SK-N-SH (cell line): ENCODE measurements at regions not wholly inside any gene's neighbourhood (a gene's known extent, or its start where the extent isn't known, plus 50 kb on each side); places are given as distances from the start of the nearest gene placed in this dataset.

Experiments
- CTCF ChIA-PET: fragments of 300-600, 350-600 bp; formaldehyde crosslinking; extraction: SDS; loops from one replicate; lab custom pipeline; 2021; lab: Yijun Ruan, JAX
- POLR2A ChIA-PET: fragments of 350-600 bp; sonication (Branson Sonifier 250); formaldehyde crosslinking; extraction: SDS; loops from one replicate; lab custom pipeline; 2020; ENCODE audit warnings: antibody characterized with exemption, inconsistent platforms; lab: Yijun Ruan, JAX
- DNase-seq: peaks from one replicate; pipeline ENCODE4 v3.0.0; 2012
- H2AFZ ChIP-seq: fragments of 200-600 bp; sonication (generic); 2 replicates; pipeline ENCODE4 v1.8.1; 2016; ENCODE audit warnings: antibody characterized with exemption, mild to moderate bottlenecking, low read depth
- H3F3A ChIP-seq: fragments of 200-600 bp; sonication (generic); replicated peaks from 2 replicates; pipeline ENCODE3; 2016; ENCODE audit warnings: antibody characterized with exemption, mild to moderate bottlenecking; ENCODE audit not compliant: insufficient read depth
- H3K27ac ChIP-seq, 2 experiments: fragments of 200-500 bp in 1 of 2; fragments of 200-600 bp in 1 of 2; sonication (Bioruptor generic) in 1 of 2; sonication (generic), shearing (Covaris generic) in 1 of 2; 2 replicates each; pipeline versions ENCODE4 v1.5.1 to v1.6.1; 2014 to 2016; ENCODE audit warnings: low read depth in 2 of 2, inconsistent platforms in 1 of 2, low read length in 1 of 2, mild to moderate bottlenecking in 1 of 2, mixed read lengths in 1 of 2
- H3K27me3 ChIP-seq: fragments of 200-600 bp; sonication (generic), shearing (Covaris generic); 2 replicates; pipeline ENCODE4 v1.6.1; 2016; ENCODE audit warnings: mixed run types; ENCODE audit not compliant: insufficient read depth
- H3K36me3 ChIP-seq, 2 experiments: fragments of 200-500 bp in 1 of 2; fragments of 200-600 bp in 1 of 2; sonication (Bioruptor generic) in 1 of 2; sonication (generic) in 1 of 2; replicated peaks in 1 of 2; 2 replicates each; pipeline versions ENCODE3 to v1.5.1; 2014 to 2016; ENCODE audit warnings: low read length in 1 of 2, mild to moderate bottlenecking in 1 of 2; ENCODE audit not compliant: insufficient read depth in 2 of 2, control insufficient read depth in 1 of 2
- H3K4me1 ChIP-seq, 2 experiments: fragments of 200-500 bp in 1 of 2; fragments of 200-600 bp in 1 of 2; sonication (Bioruptor generic) in 1 of 2; sonication (generic), shearing (Covaris generic) in 1 of 2; 2 replicates each; pipeline versions ENCODE4 v1.5.1 to v1.6.1; 2014 to 2016; ENCODE audit warnings: low read depth in 1 of 2, low read length in 1 of 2, mixed run types in 1 of 2; ENCODE audit not compliant: insufficient read depth in 2 of 2, control insufficient read depth in 1 of 2
- H3K4me2 ChIP-seq: fragments of 200-600 bp; sonication (generic), shearing (Covaris generic); 2 replicates; pipeline ENCODE4 v1.6.1; 2017; ENCODE audit warnings: mixed run types
- H3K4me3 ChIP-seq, 2 experiments: fragments of 200-500 bp in 1 of 2; fragments of 200-600 bp in 1 of 2; sonication (Bioruptor generic) in 1 of 2; sonication (generic), shearing (Covaris generic) in 1 of 2; 2 replicates each; pipeline versions ENCODE4 v1.5.1 to v1.8.1; 2014 to 2016; ENCODE audit warnings: low read depth in 2 of 2, inconsistent platforms in 1 of 2, low read length in 1 of 2, mild to moderate bottlenecking in 1 of 2, mixed read lengths in 1 of 2, moderate library complexity in 1 of 2
- H3K79me2 ChIP-seq: fragments of 200-600 bp; sonication (generic); 2 replicates; pipeline ENCODE4 v1.8.1; 2017; ENCODE audit warnings: mild to moderate bottlenecking; ENCODE audit not compliant: insufficient read depth
- H3K9ac ChIP-seq: fragments of 200-600 bp; sonication (generic); 2 replicates; pipeline ENCODE4 v1.6.1; 2017; ENCODE audit warnings: mixed run types
- H3K9me2 ChIP-seq: fragments of 200-600 bp; sonication (generic); 2 replicates; pipeline ENCODE4 v1.6.1; 2017; ENCODE audit warnings: mixed run types
- H3K9me3 ChIP-seq: fragments of 200-600 bp; sonication (generic); 2 replicates; pipeline ENCODE4 v1.6.1; 2017; ENCODE audit warnings: mixed run types, mild to moderate bottlenecking, moderate library complexity
- H4K20me1 ChIP-seq: fragments of 200-600 bp; sonication (generic); 2 replicates; pipeline ENCODE4 v1.6.1; 2017; ENCODE audit warnings: mild to moderate bottlenecking, mixed run types; ENCODE audit not compliant: insufficient read depth
- CHD2 ChIP-seq: fragments of 150-350 bp; IDR thresholded peaks from 2 replicates; pipeline ENCODE4 v1.6.1; 2018; ENCODE audit warnings: low read length; ENCODE audit not compliant: partially characterized antibody
- ELF1 ChIP-seq: IDR thresholded peaks from 2 replicates; pipeline ENCODE4 v1.4.0; 2012
- EP300 ChIP-seq, 2 experiments: IDR thresholded peaks; 2 replicates each; pipeline versions ENCODE4 v1.4.0 to v1.6.1; 2012; ENCODE audit warnings: borderline replicate concordance in 1 of 2, low read depth in 1 of 2, low read length in 1 of 2
- FOXJ3 ChIP-seq: sonication (generic); formaldehyde crosslinking; IDR thresholded peaks from 2 replicates; pipeline ENCODE4 v1.5.1; 2020; ENCODE audit warnings: mild to moderate bottlenecking, missing genetic modification reagents
- FOXM1 ChIP-seq: IDR thresholded peaks from 2 replicates; pipeline ENCODE4 v1.4.0; 2012; ENCODE audit warnings: low read depth, mild to moderate bottlenecking
- GATA2 ChIP-seq: sonication (generic); formaldehyde crosslinking; IDR thresholded peaks from 2 replicates; pipeline ENCODE4 v1.5.0; 2020; ENCODE audit warnings: mild to moderate bottlenecking, missing genetic modification reagents
- MAX ChIP-seq: IDR thresholded peaks from 2 replicates; pipeline ENCODE4 v1.4.0; 2012; ENCODE audit warnings: low read depth
- NFIC ChIP-seq: IDR thresholded peaks from 2 replicates; pipeline ENCODE4 v1.4.0; 2012; ENCODE audit warnings: borderline replicate concordance
- PBX3 ChIP-seq: IDR thresholded peaks from 2 replicates; pipeline ENCODE4; 2012
- POLR2AphosphoS5 ChIP-seq: IDR thresholded peaks from 2 replicates; pipeline ENCODE4 v1.6.1; 2012; ENCODE audit warnings: low read depth, low read length
- RCOR1 ChIP-seq: fragments of 150-350 bp; IDR thresholded peaks from 2 replicates; pipeline ENCODE4 v1.6.1; 2017; ENCODE audit warnings: antibody characterized with exemption, low read length
- RXRA ChIP-seq: IDR thresholded peaks from 2 replicates; pipeline ENCODE4 v1.4.0; 2012; ENCODE audit warnings: low read depth, mild to moderate bottlenecking, borderline replicate concordance
- SIN3A ChIP-seq: IDR thresholded peaks from 2 replicates; pipeline ENCODE4 v1.6.1; 2012; ENCODE audit warnings: low read depth, mild to moderate bottlenecking, low read length, moderate library complexity, borderline replicate concordance
- SMC3 ChIP-seq: IDR thresholded peaks from 2 replicates; pipeline ENCODE4 v1.6.1; 2012; ENCODE audit warnings: low read depth, low read length, improper control_type of control experiment
- TAF1 ChIP-seq: IDR thresholded peaks from 2 replicates; pipeline ENCODE4 v1.6.1; 2012; ENCODE audit warnings: low read depth, mild to moderate bottlenecking, low read length, moderate library complexity, borderline replicate concordance
- TCF12 ChIP-seq: IDR thresholded peaks from 2 replicates; pipeline ENCODE4 v1.4.0; 2012
- TEAD4 ChIP-seq: IDR thresholded peaks from 2 replicates; pipeline ENCODE4 v1.4.0; 2012; ENCODE audit warnings: mild to moderate bottlenecking, borderline replicate concordance; ENCODE audit not compliant: insufficient read depth
- USF2 ChIP-seq: fragments of 150-350 bp; IDR thresholded peaks from 2 replicates; pipeline ENCODE4 v1.6.1; 2017; ENCODE audit warnings: antibody characterized with exemption, low read length, low read depth, borderline replicate concordance
- WGBS: methylation state at CpG from one replicate; pipeline ENCODE4 v1.1.6; 2017; ENCODE audit warnings: low lambda C conversion rate; 5-methylcytosine and 5-hydroxymethylcytosine counted together
- TF ChIP-seq, protein P1 (sequence below): IDR thresholded peaks from 2 replicates; pipeline ENCODE4 v1.6.1; 2012; ENCODE audit warnings: mild to moderate bottlenecking, low read depth, low read length, moderate library complexity
- TF ChIP-seq, protein P2 (sequence below): fragments of 150-350 bp; IDR thresholded peaks from 2 replicates; pipeline ENCODE4 v1.6.1; 2016; ENCODE audit warnings: mild to moderate bottlenecking, low read depth, low read length

DNA sequence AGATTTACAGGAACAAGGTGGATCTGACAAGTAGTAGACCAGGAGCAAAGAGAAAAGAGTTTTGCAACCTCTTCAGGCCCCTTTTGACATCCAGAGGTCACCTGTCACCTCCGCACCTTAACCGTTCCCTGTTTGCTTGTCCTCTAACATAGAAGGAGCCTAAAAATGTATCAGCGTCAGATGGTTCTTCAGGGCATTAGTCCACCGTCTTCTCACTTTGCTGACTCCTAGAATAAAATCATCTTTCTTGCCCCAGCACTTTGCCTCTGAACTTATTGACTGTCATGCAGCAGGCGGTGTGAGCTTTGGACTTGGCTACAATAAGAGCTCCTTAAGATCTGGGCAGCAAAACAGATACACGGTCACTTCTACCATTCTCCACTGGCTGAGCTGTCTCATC is 339.7 kb upstream of the B3GAT1 start:
- TF ChIP-seq SMC3, result no peak
- no peak for TF ChIP-seq POLR2AphosphoS5
- no peak for TF ChIP-seq NFIC
- TF ChIP-seq USF2, result no peak
- no peak for TF ChIP-seq MAX
- no peak for TF ChIP-seq CHD2
- TF ChIP-seq ELF1, result no peak
- TF ChIP-seq FOXM1, result no peak
- TF ChIP-seq TEAD4, result no peak
- no peak overlapping the region for H3K27ac ChIP-seq
- no peaks in the 10 kb centered on the region for H4K20me1 ChIP-seq
- H3K4me1 ChIP-seq, result no peaks in the 10 kb centered on the region
- H2AFZ ChIP-seq, result no peak overlapping the region
- H3K27me3 ChIP-seq, result no peaks in the 10 kb centered on the region
- CTCF ChIA-PET, result interaction anchor here (1.1 kb wide), 1 partner anchor 14 kb away, joined by 3 read pairs; no protein-coding TSS in a partner anchor
- DNase-seq, result no peak
- no peaks in the 10 kb centered on the region for H3K79me2 ChIP-seq
- H3K4me2 ChIP-seq, result no peak overlapping the region
- H3K9ac ChIP-seq, result no peak overlapping the region
- no peaks in the 10 kb centered on the region for H3K36me3 ChIP-seq
- WGBS, result 50% methylated on average over 6 of the region's 6 CpGs
- no peaks in the 10 kb centered on the region; the same call in 1 of the 2 replicates for H3K9me3 ChIP-seq
- POLR2A ChIA-PET, result no interaction called here
- H3K4me3 ChIP-seq, result no peak overlapping the region
- no peaks in the 10 kb centered on the region for H3K9me2 ChIP-seq
- no peaks in the 10 kb centered on the region for H3F3A ChIP-seq

GRCh38 chr11:134751031-134751585 is 339.1 kb upstream of the B3GAT1 start:
- no peak overlapping the region for H3K4me2 ChIP-seq
- TF ChIP-seq PBX3 (no peak), POLR2AphosphoS5 (no peak), SMC3 (no peak), TCF12 (no peak), CHD2 (no peak), RXRA (no peak), SIN3A (no peak), GATA2 (CRISPR knock-in tag) (no peak), RCOR1 (no peak), FOXJ3 (CRISPR knock-in tag) (no peak), NFIC (no peak), EP300 (IDR thresholded peaks at IDR 0.05; ENCODE audit: borderline replicate concordance in 1 of 2, low read depth in 1 of 2, low read length in 1 of 2) (no peak), TEAD4 (no peak), TAF1 (no peak)
- TF ChIP-seq, protein P1, sequence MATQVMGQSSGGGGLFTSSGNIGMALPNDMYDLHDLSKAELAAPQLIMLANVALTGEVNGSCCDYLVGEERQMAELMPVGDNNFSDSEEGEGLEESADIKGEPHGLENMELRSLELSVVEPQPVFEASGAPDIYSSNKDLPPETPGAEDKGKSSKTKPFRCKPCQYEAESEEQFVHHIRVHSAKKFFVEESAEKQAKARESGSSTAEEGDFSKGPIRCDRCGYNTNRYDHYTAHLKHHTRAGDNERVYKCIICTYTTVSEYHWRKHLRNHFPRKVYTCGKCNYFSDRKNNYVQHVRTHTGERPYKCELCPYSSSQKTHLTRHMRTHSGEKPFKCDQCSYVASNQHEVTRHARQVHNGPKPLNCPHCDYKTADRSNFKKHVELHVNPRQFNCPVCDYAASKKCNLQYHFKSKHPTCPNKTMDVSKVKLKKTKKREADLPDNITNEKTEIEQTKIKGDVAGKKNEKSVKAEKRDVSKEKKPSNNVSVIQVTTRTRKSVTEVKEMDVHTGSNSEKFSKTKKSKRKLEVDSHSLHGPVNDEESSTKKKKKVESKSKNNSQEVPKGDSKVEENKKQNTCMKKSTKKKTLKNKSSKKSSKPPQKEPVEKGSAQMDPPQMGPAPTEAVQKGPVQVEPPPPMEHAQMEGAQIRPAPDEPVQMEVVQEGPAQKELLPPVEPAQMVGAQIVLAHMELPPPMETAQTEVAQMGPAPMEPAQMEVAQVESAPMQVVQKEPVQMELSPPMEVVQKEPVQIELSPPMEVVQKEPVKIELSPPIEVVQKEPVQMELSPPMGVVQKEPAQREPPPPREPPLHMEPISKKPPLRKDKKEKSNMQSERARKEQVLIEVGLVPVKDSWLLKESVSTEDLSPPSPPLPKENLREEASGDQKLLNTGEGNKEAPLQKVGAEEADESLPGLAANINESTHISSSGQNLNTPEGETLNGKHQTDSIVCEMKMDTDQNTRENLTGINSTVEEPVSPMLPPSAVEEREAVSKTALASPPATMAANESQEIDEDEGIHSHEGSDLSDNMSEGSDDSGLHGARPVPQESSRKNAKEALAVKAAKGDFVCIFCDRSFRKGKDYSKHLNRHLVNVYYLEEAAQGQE, result no peak
- TF ChIP-seq, protein P2, sequence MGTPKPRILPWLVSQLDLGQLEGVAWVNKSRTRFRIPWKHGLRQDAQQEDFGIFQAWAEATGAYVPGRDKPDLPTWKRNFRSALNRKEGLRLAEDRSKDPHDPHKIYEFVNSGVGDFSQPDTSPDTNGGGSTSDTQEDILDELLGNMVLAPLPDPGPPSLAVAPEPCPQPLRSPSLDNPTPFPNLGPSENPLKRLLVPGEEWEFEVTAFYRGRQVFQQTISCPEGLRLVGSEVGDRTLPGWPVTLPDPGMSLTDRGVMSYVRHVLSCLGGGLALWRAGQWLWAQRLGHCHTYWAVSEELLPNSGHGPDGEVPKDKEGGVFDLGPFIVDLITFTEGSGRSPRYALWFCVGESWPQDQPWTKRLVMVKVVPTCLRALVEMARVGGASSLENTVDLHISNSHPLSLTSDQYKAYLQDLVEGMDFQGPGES, result no peak
- H3K4me3 ChIP-seq, result no peak overlapping the region
- no peak overlapping the region for H3K9ac ChIP-seq
- H3K27ac ChIP-seq, result no peak overlapping the region
- CTCF ChIA-PET, result interaction anchor here (1.1 to 1.7 kb wide), 2 partner anchors 9 to 14 kb away, joined by 3 read pairs; no protein-coding TSS in a partner anchor
- H3K9me3 ChIP-seq, result no peaks in the 10 kb centered on the region; the same call in 1 of the 2 replicates
- WGBS, result 23% methylated on average over 8 of the region's 8 CpGs
- no peak overlapping the region for H2AFZ ChIP-seq
- no peaks in the 10 kb centered on the region for H4K20me1 ChIP-seq
- H3F3A ChIP-seq, result no peaks in the 10 kb centered on the region
- POLR2A ChIA-PET, result no interaction called here
- H3K4me1 ChIP-seq, result no peaks in the 10 kb centered on the region
- H3K9me2 ChIP-seq, result no peaks in the 10 kb centered on the region
- H3K79me2 ChIP-seq, result no peaks in the 10 kb centered on the region
- H3K27me3 ChIP-seq, result no peaks in the 10 kb centered on the region
- DNase-seq, result no peak
- no peaks in the 10 kb centered on the region for H3K36me3 ChIP-seq
